ENCODE measurements at regions not wholly inside any gene's neighbourhood (a gene's known extent, or its start where the extent isn't known, plus 50 kb on each side); places are given as distances from the start of the nearest gene placed in this dataset.

DNA sequence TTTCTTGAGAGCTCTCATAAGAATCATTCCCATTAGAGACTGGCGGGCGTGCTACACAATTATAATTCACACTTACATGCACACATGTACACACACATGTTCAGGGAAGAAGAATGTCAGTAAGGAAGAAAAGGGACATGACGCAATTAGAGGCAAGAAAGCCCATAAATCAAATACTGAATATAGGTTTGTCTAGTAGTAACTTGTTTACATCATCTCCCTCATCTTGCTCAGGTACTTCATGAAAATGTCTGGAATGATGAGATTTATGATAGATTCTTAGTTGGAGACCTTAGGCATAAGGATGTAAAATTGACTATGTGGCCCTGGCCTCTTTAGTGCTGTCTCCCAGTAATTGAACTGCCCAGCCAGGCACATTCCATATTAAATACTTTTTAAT lies 628.0 kb upstream of the PCDH20 start:
- TF ChIP-seq TAF1 (IDR thresholded peaks at IDR 0.05; ENCODE audit: low read depth): no peak

DNA sequence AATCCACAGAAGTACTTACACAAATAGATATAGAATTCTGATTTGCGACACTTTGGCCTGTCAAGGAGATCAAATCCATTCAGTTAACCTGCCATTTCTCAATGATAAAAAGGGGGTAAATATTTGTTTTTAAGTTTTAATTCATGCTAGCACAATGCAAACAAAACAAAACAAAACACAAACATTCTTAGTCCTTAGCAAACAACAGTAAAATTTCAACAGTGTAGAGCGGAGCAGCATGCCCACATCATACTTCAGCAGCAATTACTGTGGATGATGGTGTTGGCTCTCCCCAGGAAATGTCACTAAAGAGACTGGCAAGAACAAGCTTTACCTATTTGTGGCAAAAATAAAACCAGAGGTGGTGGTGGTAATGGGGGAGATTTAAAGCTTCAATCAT lies 625.2 kb upstream of the PCDH20 start:
- no peak for TF ChIP-seq NFIC (IDR thresholded peaks at IDR 0.05)
- TF ChIP-seq, protein P1, sequence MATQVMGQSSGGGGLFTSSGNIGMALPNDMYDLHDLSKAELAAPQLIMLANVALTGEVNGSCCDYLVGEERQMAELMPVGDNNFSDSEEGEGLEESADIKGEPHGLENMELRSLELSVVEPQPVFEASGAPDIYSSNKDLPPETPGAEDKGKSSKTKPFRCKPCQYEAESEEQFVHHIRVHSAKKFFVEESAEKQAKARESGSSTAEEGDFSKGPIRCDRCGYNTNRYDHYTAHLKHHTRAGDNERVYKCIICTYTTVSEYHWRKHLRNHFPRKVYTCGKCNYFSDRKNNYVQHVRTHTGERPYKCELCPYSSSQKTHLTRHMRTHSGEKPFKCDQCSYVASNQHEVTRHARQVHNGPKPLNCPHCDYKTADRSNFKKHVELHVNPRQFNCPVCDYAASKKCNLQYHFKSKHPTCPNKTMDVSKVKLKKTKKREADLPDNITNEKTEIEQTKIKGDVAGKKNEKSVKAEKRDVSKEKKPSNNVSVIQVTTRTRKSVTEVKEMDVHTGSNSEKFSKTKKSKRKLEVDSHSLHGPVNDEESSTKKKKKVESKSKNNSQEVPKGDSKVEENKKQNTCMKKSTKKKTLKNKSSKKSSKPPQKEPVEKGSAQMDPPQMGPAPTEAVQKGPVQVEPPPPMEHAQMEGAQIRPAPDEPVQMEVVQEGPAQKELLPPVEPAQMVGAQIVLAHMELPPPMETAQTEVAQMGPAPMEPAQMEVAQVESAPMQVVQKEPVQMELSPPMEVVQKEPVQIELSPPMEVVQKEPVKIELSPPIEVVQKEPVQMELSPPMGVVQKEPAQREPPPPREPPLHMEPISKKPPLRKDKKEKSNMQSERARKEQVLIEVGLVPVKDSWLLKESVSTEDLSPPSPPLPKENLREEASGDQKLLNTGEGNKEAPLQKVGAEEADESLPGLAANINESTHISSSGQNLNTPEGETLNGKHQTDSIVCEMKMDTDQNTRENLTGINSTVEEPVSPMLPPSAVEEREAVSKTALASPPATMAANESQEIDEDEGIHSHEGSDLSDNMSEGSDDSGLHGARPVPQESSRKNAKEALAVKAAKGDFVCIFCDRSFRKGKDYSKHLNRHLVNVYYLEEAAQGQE (IDR thresholded peaks at IDR 0.05; ENCODE audit: low read depth): no peak
- no peak for TF ChIP-seq ZBTB7A (IDR thresholded peaks at IDR 0.05; ENCODE audit: low read depth)
- no peak for TF ChIP-seq CEBPB (IDR thresholded peaks at IDR 0.05)
- no peak for TF ChIP-seq EGR1 (IDR thresholded peaks at IDR 0.05)
- no peak for TF ChIP-seq FOXM1 (IDR thresholded peaks at IDR 0.05; ENCODE audit: borderline replicate concordance, low read depth)
- TF ChIP-seq, protein P2, sequence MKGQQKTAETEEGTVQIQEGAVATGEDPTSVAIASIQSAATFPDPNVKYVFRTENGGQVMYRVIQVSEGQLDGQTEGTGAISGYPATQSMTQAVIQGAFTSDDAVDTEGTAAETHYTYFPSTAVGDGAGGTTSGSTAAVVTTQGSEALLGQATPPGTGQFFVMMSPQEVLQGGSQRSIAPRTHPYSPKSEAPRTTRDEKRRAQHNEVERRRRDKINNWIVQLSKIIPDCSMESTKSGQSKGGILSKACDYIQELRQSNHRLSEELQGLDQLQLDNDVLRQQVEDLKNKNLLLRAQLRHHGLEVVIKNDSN (IDR thresholded peaks at IDR 0.05): no peak

DNA sequence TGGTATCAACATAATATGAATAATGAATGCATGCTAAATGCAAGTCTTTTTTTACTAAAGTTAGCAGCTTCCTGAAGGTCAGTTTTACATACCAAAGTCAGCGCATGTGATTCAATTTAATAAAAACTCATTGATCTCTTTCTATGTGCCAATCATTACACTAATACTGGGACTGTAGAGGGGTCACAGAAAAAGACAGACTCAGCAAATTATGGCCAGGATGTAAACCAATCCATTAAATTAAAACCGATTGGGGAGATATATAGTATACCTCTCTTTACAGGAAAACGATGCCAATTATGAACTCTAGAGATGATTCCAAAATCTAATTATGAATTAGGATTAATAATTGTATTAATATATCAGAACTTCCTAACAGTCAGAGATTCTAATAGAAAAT lies 624.4 kb upstream of the PCDH20 start:
- TF ChIP-seq FOXM1 (IDR thresholded peaks at IDR 0.05; ENCODE audit: borderline replicate concordance, low read depth): no peak
- no peak for TF ChIP-seq NFIC (IDR thresholded peaks at IDR 0.05)

DNA sequence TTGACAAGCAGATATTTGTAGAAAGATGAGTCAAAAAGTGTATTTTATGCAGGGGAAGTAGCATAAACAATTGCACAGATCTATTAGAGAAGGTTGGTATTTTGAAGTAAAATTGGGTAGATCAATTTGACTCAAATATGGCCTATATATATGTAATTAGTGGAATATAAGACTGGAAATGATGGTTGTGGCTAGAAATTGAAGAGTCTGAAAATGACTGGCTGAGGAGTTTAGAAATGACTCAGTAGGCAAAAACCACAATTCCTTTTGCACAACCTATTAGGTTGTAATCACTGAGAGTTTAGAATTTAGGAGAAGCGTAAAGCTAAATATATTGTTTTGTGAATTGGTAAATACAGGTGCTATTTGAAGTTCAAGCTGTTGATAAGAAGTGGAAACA lies 622.6 kb upstream of the PCDH20 start:
- TF ChIP-seq, protein P1 (IDR thresholded peaks at IDR 0.05; ENCODE audit: low read depth): no peak
- TF ChIP-seq, protein P2 (IDR thresholded peaks at IDR 0.05): no peak
- TF ChIP-seq YY1 (IDR thresholded peaks at IDR 0.05; ENCODE audit: low read depth): no peak
- no peak for TF ChIP-seq NFIC (IDR thresholded peaks at IDR 0.05)
- no peak for TF ChIP-seq TAF1 (IDR thresholded peaks at IDR 0.05; ENCODE audit: low read depth)
- TF ChIP-seq RAD21 (IDR thresholded peaks at IDR 0.05; ENCODE audit: low read depth): no peak
- TF ChIP-seq CEBPB (IDR thresholded peaks at IDR 0.05): no peak
- no peak for TF ChIP-seq CREB1 (IDR thresholded peaks at IDR 0.05; ENCODE audit: low read depth)
- TF ChIP-seq EP300 (IDR thresholded peaks at IDR 0.05; ENCODE audit: borderline replicate concordance): no peak
- no peak for TF ChIP-seq TEAD4 (IDR thresholded peaks at IDR 0.05)
- no peak for TF ChIP-seq TCF12 (IDR thresholded peaks at IDR 0.05; ENCODE audit: low read depth)
- no peak for TF ChIP-seq ZBTB7A (IDR thresholded peaks at IDR 0.05; ENCODE audit: low read depth)
- TF ChIP-seq EGR1 (IDR thresholded peaks at IDR 0.05): no peak
- TF ChIP-seq, protein P3, sequence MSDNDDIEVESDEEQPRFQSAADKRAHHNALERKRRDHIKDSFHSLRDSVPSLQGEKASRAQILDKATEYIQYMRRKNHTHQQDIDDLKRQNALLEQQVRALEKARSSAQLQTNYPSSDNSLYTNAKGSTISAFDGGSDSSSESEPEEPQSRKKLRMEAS (IDR thresholded peaks at IDR 0.05): no peak
- no peak for TF ChIP-seq FOXM1 (IDR thresholded peaks at IDR 0.05; ENCODE audit: borderline replicate concordance, low read depth)

DNA sequence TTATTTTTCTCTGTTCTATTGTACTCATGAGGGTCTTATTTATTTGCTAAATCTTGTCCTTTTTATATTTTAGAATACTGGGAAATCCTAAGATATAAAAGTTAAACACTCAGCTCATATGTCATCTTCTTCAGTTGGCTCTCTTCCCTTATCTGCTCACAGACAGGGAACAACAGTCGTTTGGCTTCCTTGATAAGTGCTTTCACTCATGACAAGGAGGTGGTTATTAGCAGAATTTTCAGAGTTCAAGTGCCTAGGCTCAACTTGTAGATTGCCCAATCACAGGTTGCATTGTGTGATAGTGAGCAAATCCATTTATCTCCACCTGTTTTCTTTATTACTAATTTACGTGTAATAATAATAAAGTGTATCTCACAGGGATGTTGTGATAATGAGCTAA lies 620.3 kb upstream of the PCDH20 start:
- TF ChIP-seq CEBPB (IDR thresholded peaks at IDR 0.05) (no peak), NFIC (IDR thresholded peaks at IDR 0.05) (no peak), FOXM1 (IDR thresholded peaks at IDR 0.05; ENCODE audit: borderline replicate concordance, low read depth) (no peak), TCF12 (IDR thresholded peaks at IDR 0.05; ENCODE audit: low read depth) (no peak), EGR1 (IDR thresholded peaks at IDR 0.05) (no peak), ZBTB7A (IDR thresholded peaks at IDR 0.05; ENCODE audit: low read depth) (no peak), YY1 (IDR thresholded peaks at IDR 0.05; ENCODE audit: low read depth) (no peak), TAF1 (IDR thresholded peaks at IDR 0.05; ENCODE audit: low read depth) (no peak), RAD21 (IDR thresholded peaks at IDR 0.05; ENCODE audit: low read depth) (no peak), EP300 (IDR thresholded peaks at IDR 0.05; ENCODE audit: borderline replicate concordance) (no peak), TEAD4 (IDR thresholded peaks at IDR 0.05) (no peak), CREB1 (IDR thresholded peaks at IDR 0.05; ENCODE audit: low read depth) (no peak)
- TF ChIP-seq, protein P1 (IDR thresholded peaks at IDR 0.05; ENCODE audit: low read depth): no peak
- TF ChIP-seq, protein P2 (IDR thresholded peaks at IDR 0.05): no peak
- TF ChIP-seq, protein P3 (IDR thresholded peaks at IDR 0.05): no peak
